ENCODE measurements at regions not wholly inside any gene's neighbourhood (a gene's known extent, or its start where the extent isn't known, plus 50 kb on each side); places are given as distances from the start of the nearest gene placed in this dataset.

- TF ChIP-seq ZNF256 (CRISPR knock-in tag; conservative IDR thresholded peaks at IDR 0.05), result no peak
- TF ChIP-seq RXRB (CRISPR knock-in tag; IDR thresholded peaks at IDR 0.05; ENCODE audit: borderline replicate concordance), result 0 out of 2 replicates have a peak, but pooled peaks have one; percentile 18
- TF ChIP-seq ZNF652 (CRISPR knock-in tag; IDR thresholded peaks at IDR 0.05; ENCODE audit: borderline replicate concordance, low read depth), result no peak
- TF ChIP-seq AHR (CRISPR knock-in tag; IDR thresholded peaks at IDR 0.05), result peak; percentile 21; the same call in 1 of the 2 replicates
- no peak for TF ChIP-seq EED (CRISPR knock-in tag; IDR thresholded peaks at IDR 0.05)
- 0 out of 2 replicates have a peak, but pooled peaks have one; percentile 15 for TF ChIP-seq ZFP41 (CRISPR knock-in tag; IDR thresholded peaks at IDR 0.05; ENCODE audit: borderline replicate concordance)
- no peak for TF ChIP-seq CBX1 (IDR thresholded peaks at IDR 0.05; ENCODE audit: low read depth)
- no peak for TF ChIP-seq RAD21 (CRISPR knock-in tag; IDR thresholded peaks at IDR 0.05)
- TF ChIP-seq ISL2 (CRISPR knock-in tag; IDR thresholded peaks at IDR 0.05), result no peak
- no peak for TF ChIP-seq MLX (CRISPR knock-in tag; IDR thresholded peaks at IDR 0.05)
- no peak; the same call in 1 of the 2 replicates for TF ChIP-seq ZMYM3 (CRISPR knock-in tag; IDR thresholded peaks at IDR 0.05)
- TF ChIP-seq ZNF441 (CRISPR knock-in tag; IDR thresholded peaks at IDR 0.05; ENCODE audit: borderline replicate concordance), result peak; percentile 85; the same call in 1 of the 2 replicates
- TF ChIP-seq ZNF670 (CRISPR knock-in tag; IDR thresholded peaks at IDR 0.05; ENCODE audit: borderline replicate concordance), result no peak
- TF ChIP-seq TMF1 (CRISPR knock-in tag; IDR thresholded peaks at IDR 0.05; ENCODE audit: low read depth), result no peak
- TF ChIP-seq ZNF44 (CRISPR knock-in tag; IDR thresholded peaks at IDR 0.05), result no peak
- 0 out of 2 replicates have a peak, but pooled peaks have one; percentile 51 for TF ChIP-seq ZSCAN9 (CRISPR knock-in tag; IDR thresholded peaks at IDR 0.05; ENCODE audit: borderline replicate concordance)
- TF ChIP-seq SNAPC5 (CRISPR knock-in tag; IDR thresholded peaks at IDR 0.05; ENCODE audit: borderline replicate concordance), result no peak
- no peak for TF ChIP-seq POGZ (CRISPR knock-in tag; IDR thresholded peaks at IDR 0.05)
- TF ChIP-seq ZNF512B (CRISPR knock-in tag; IDR thresholded peaks at IDR 0.05; ENCODE audit: borderline replicate concordance), result no peak
- no peak for TF ChIP-seq FOXK1 (CRISPR knock-in tag; IDR thresholded peaks at IDR 0.05; ENCODE audit: borderline replicate concordance, low read depth)
- peak; percentile 64 for TF ChIP-seq ARID5B (CRISPR knock-in tag; IDR thresholded peaks at IDR 0.05)
- no peak for TF ChIP-seq ZNF7 (CRISPR knock-in tag; IDR thresholded peaks at IDR 0.05)
- no peak for TF ChIP-seq MEIS2 (CRISPR knock-in tag; IDR thresholded peaks at IDR 0.05)
- TF ChIP-seq SOX6 (IDR thresholded peaks at IDR 0.05), result no peak
- no peak for TF ChIP-seq SOX6 (CRISPR knock-in tag; IDR thresholded peaks at IDR 0.05)
- no peak for TF ChIP-seq RARG (CRISPR knock-in tag; IDR thresholded peaks at IDR 0.05; ENCODE audit: low read depth)
Observed at GRCh38 chr2:55111570-55112228, 61.4 kb upstream of the RTN4 start (continued).

Data from HepG2 (cell line).